ENCODE measurements at regions not wholly inside any gene's neighbourhood (a gene's known extent, or its start where the extent isn't known, plus 50 kb on each side); places are given as distances from the start of the nearest gene placed in this dataset.

GRCh38 chr6:68077661-68078060 is 557.4 kb upstream of the ADGRB3 start:
- no peak overlapping the region for H2BK20ac ChIP-seq (ENCODE audit: low read length)
- 95% methylated on average over 5 of the region's 5 CpGs; no CpG with 5 or more reads in 1 of the 2 experiments for WGBS, 2 experiments (ENCODE audit: extremely low coverage in 1 of 2, insufficient coverage in 1 of 2, insufficient read length in 1 of 2, insufficient replicate concordance in 2 of 2, low coverage in 1 of 2, low lambda C conversion rate in 2 of 2, missing lambda C conversion rate in 1 of 2)
- CTCF ChIA-PET (ENCODE audit: partially characterized antibody), result interaction anchor here (0.7 kb wide), 1 partner anchor 1046 kb away, joined by 4 read pairs; no protein-coding TSS in a partner anchor
- FAIRE-seq (no peak), DNase-seq (ENCODE audit: low read depth in 1 of 2, low spot score in 2 of 2) (no peak)
- peaks cover 0 to 6% (median 0%) of the 10 kb centered on the region in 4 experiments; a peak in 2 of 7 replicates for H3K4me1 ChIP-seq (replicated peaks in 1 of 4; ENCODE audit: control insufficient read depth in 3 of 4, insufficient read depth in 4 of 4, low read length in 3 of 4)
- H3K27me3 ChIP-seq (replicated peaks in 1 of 4; ENCODE audit: control insufficient read depth in 3 of 4, extremely low read depth in 1 of 4, insufficient read depth in 3 of 4, low read length in 3 of 4), result no peaks in the 10 kb centered on the region
- POLR2A ChIA-PET (ENCODE audit: partially characterized antibody), result no interaction called here
- H4K91ac ChIP-seq (replicated peaks; ENCODE audit: insufficient read length, low read length), result no peak overlapping the region
- no peaks in the 10 kb centered on the region for H4K20me1 ChIP-seq (replicated peaks in 1 of 2; ENCODE audit: control insufficient read depth in 1 of 2, insufficient read depth in 2 of 2, low read length in 2 of 2)
- no peak overlapping the region for H3K56ac ChIP-seq (replicated peaks; ENCODE audit: insufficient read length, low read depth, low read length)
- no peak overlapping the region for H3K4ac ChIP-seq (replicated peaks; ENCODE audit: insufficient read length, low read depth, low read length)
- no peak overlapping the region for H2BK15ac ChIP-seq (ENCODE audit: low read length)
- no peaks in the 10 kb centered on the region for H3K79me2 ChIP-seq (ENCODE audit: control insufficient read depth in 1 of 2, insufficient read depth in 2 of 2, low read length in 2 of 2)
- no peak overlapping the region for H3K4me2 ChIP-seq (ENCODE audit: insufficient read depth in 1 of 2, low read depth in 2 of 2, low read length in 2 of 2)
- H2BK12ac ChIP-seq (ENCODE audit: low read depth, low read length), result no peak overlapping the region
- no peak overlapping the region for H2AK5ac ChIP-seq (ENCODE audit: low read depth, low read length)
- no peak overlapping the region for H3K23ac ChIP-seq (ENCODE audit: insufficient read length)
- no peaks in the 10 kb centered on the region for H3K79me1 ChIP-seq (ENCODE audit: low read depth, low read length)
- no peak overlapping the region for H2BK120ac ChIP-seq (replicated peaks; ENCODE audit: low read depth, low read length)
- no peaks in the 10 kb centered on the region for H3K23me2 ChIP-seq (ENCODE audit: low read depth, low read length)
- peaks cover 0 to 2% of the 10 kb centered on the region in 2 experiments; a peak in 2 of 4 replicates for H3K9me3 ChIP-seq (ENCODE audit: insufficient read depth in 2 of 2, low read depth in 1 of 2, low read length in 1 of 2)
- H3K27ac ChIP-seq (ENCODE audit: low read depth, low read length), result no peak overlapping the region
- no peak overlapping the region for H3K4me3 ChIP-seq (ENCODE audit: extremely low read depth in 1 of 4, insufficient read depth in 2 of 4, low read depth in 3 of 4, low read length in 4 of 4)
- no peak overlapping the region for H4K5ac ChIP-seq (ENCODE audit: insufficient read length, low read depth, low read length)
- no peak overlapping the region for H2BK5ac ChIP-seq (ENCODE audit: low read depth, low read length)
- H2AFZ ChIP-seq (ENCODE audit: low read length), result no peak overlapping the region
- H3K14ac ChIP-seq (ENCODE audit: insufficient read length), result no peak overlapping the region
- H3K9ac ChIP-seq (replicated peaks in 1 of 4; ENCODE audit: extremely low read depth in 1 of 4, low read depth in 3 of 4, low read length in 3 of 4), result no peak overlapping the region
- H3K18ac ChIP-seq (ENCODE audit: extremely low read depth, low read length), result no peak overlapping the region
- no peaks in the 10 kb centered on the region for H3K36me3 ChIP-seq (ENCODE audit: control insufficient read depth in 2 of 4, insufficient read depth in 4 of 4, low read length in 3 of 4)
- H4K8ac ChIP-seq (ENCODE audit: extremely low read depth, insufficient read depth, low read length), result no peak overlapping the region
- TF ChIP-seq HDAC6 (IDR thresholded peaks at IDR 0.05; ENCODE audit: low read depth, low read length) (no peak), ASH2L (IDR thresholded peaks at IDR 0.05; ENCODE audit: low read length) (no peak), TEAD4 (IDR thresholded peaks at IDR 0.05; ENCODE audit: low read depth, low read length) (no peak), RNF2 (IDR thresholded peaks at IDR 0.05; ENCODE audit: borderline replicate concordance, low read depth, low read length, missing control alignments, poor library complexity, severe bottlenecking) (no peak), BACH1 (IDR thresholded peaks at IDR 0.05; ENCODE audit: low read length) (no peak), ATF2 (IDR thresholded peaks at IDR 0.05; ENCODE audit: low read length) (no peak), SIX5 (IDR thresholded peaks at IDR 0.05; ENCODE audit: low read depth, low read length) (no peak), MAFK (IDR thresholded peaks at IDR 0.05; ENCODE audit: low read depth, low read length) (no peak), SAP30 (IDR thresholded peaks at IDR 0.05; ENCODE audit: insufficient read depth, insufficient replicate concordance, low read length) (no peak), CBX5 (IDR thresholded peaks at IDR 0.05; ENCODE audit: low read depth, low read length) (no peak), POU5F1 (IDR thresholded peaks at IDR 0.05; ENCODE audit: low read depth, low read length) (no peak), BRCA1 (IDR thresholded peaks at IDR 0.05; ENCODE audit: low read depth, low read length) (no peak)
- TF ChIP-seq, protein P1, sequence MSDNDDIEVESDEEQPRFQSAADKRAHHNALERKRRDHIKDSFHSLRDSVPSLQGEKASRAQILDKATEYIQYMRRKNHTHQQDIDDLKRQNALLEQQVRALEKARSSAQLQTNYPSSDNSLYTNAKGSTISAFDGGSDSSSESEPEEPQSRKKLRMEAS (IDR thresholded peaks at IDR 0.05), result no peak

Data from H1 (cell line).